NCI-H1092 (cell line): ENCODE measurements at regions not wholly inside any gene's neighbourhood (a gene's known extent, or its start where the extent isn't known, plus 50 kb on each side); places are given as distances from the start of the nearest gene placed in this dataset.

Experiments
- DNase-seq: peaks from one replicate; lab custom pipeline; 2025; lab: John Stamatoyannopoulos, UW

- no peak for DNase-seq
Observed at GRCh38 chr2:128632501-128632800, 313.8 kb upstream of the HS6ST1 start.

DNA sequence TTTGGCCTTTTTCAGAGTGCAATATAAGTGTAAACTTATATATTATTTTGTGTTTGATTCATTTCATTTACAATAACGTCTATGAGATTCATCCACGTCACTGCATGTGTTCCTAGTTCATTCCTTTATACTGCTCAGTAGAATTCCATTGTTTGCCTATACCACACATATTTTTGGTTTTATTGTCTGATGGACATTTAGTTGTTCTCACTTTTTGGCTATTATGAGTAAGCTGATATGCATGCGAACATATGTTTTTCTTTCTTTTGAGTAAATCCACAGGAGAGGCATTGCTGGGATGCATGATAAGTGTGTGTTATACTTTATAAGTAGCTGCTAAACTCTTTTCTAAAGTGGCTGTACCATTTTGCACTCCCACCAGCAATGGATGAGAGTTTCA is 314.8 kb upstream of the HS6ST1 start:
- no peak for DNase-seq

GRCh38 chr2:128635361-128635900 is 316.8 kb upstream of the HS6ST1 start:
- no peak for DNase-seq

GRCh38 chr2:128636802-128637147 is 318.1 kb upstream of the HS6ST1 start:
- no peak for DNase-seq

- no peak for DNase-seq
Observed at GRCh38 chr2:128637481-128638155, 318.9 kb upstream of the HS6ST1 start.

DNA sequence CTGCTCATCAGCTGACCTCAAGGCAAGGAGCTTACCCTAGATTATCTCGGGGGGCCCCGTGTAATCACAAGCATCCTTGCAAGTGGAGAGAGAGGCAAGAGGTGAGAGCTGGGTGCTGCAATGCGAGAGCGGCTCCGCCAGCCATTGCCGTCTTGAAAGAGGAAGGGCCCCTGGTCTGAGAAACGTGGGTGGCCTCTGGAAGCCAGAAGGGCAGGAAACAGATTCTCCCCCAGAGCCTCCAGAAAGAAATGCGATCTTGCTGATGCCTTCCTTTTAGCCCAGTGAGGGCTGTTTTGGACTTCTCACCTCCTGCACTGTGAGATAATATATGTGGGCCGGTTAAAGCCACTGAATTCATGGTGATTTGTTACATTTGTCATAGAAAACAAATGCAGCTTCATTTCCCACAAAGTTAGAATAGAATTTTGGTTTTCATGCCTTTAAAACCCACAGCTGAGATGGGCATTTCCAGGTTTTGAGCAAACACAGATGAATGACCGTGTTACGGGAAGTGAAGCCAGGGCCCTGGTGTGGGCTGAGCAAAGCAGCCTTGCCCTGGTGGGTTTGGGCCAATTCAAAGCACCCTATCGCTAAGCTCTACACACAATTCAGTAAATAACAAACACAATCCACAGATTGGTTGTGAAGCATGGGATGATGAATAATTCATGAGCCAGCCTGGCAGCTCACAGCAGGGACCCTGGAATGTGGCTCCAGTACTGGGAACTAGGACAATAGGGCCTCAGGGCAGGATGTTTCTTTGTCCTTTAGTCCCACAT is 319.9 kb upstream of the HS6ST1 start:
- no peak for DNase-seq

DNA sequence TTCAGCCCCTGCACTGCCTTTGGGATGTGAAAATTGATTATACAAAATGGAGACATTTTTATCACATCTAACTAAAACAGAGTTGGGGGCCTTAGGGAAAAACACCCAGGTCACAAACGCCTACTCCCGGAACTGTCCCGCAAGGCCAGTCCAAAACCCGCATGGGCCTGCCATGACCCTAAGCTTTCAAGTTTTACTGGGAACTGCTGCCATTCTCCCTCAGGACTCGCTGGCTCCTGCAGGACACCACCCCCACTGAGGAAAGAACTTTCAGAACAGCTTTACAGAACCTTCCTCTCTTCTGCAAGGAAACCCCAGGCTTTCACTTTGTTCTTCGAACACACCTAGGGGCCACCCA is 320.4 kb upstream of the HS6ST1 start:
- DNase-seq, result no peak

- DNase-seq, result no peak
Observed at GRCh38 chr2:128639693-128640092, 321.0 kb upstream of the HS6ST1 start.

DNA sequence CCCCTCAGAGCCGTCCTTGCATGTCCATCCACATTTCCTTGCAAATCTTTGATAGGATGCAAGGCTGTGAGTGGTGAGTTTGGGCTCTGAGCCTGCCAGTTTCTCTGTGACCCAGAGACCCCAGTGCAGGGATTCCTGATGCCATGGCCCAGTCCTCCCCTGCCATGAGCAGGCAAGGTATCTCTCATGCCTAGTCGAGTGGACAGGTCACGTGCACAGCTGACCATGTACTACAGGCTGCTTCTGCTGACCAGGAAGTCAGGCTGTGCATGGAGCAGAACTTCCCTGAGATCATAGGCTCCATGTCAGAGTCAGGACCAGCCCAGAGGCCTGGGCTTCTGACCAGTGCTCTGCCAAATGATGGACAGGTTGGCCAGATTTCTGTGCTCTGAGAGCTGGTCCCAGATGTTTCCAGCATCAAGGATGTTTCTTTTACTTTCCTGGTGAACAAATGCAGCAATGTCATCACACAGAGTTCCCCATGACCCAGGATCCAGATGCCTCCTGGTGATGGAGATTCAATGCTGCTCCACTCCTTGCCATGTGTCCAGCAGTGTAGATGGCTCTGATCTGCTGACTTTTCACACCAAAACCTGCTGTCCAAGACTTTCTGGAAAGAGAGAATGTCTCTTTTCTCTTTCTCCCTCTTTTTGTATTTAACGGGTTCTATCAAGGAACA is 321.6 kb upstream of the HS6ST1 start:
- DNase-seq, result no peak

DNA sequence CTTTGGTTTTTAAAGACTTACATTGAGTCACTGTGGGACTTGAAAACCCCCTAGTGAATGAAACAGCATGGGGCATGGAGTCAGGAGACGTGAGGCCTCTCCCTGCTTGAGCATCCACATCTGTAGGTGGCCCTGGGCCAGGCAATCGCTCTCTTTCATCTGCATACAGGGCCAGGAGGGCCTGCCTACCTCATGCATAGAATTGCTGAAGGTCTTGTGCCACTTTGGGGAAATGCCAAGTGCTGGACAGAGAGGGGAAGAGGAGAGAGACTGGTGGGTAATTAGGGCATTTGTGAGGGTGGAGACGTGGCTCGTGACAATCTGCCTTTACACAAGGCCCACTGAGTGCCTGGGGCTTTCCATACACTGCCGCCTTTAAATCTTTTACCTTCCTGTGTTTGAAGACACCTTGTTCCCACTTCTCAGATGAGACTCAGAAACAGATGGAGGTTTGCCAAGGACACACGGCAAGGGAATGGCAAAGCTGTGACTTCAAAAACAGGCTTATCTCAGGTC is 322.2 kb upstream of the HS6ST1 start:
- DNase-seq, result no peak

- DNase-seq, result no peak
Observed at GRCh38 chr2:128641421-128642080, 322.9 kb upstream of the HS6ST1 start.

DNA sequence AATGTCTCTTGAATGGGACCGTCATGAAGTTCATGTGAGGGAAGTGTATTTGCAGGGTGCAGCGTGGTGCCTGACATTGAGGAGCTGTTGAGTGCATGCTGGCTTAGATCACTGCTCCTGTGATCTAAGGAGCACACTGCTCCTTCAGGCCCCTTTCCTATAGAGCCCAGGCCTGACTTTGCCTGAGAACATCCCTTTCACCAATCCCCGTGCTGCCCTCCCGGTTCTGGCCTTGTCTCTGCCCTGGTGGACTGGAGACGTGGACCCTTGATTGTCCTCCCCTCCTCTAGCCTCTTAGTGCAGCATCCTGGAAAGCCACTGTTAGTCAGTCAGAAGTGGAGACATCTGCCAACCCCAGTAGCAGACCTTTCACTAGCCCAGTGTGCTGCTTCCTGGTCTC is 323.6 kb upstream of the HS6ST1 start:
- no peak for DNase-seq

DNA sequence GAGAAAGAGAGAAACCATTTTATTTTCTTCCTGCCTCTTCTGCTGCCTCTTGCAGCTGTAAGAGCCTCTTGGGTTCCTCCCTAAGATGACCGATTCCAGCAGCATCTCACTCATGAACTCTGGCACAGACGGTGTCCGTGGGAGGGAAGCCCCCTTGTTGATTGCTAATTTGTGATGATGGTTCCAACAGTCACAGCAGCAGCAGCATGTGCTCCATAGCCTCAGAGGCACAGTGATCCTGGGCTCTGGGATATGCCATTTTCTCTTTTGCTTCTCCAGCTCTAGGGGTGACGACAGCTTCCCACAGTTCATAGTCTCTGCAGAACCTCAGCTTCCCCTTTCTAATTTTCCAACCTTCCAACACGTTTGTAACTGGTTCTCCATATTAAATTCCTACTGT is 324.2 kb upstream of the HS6ST1 start:
- DNase-seq, result no peak

DNA sequence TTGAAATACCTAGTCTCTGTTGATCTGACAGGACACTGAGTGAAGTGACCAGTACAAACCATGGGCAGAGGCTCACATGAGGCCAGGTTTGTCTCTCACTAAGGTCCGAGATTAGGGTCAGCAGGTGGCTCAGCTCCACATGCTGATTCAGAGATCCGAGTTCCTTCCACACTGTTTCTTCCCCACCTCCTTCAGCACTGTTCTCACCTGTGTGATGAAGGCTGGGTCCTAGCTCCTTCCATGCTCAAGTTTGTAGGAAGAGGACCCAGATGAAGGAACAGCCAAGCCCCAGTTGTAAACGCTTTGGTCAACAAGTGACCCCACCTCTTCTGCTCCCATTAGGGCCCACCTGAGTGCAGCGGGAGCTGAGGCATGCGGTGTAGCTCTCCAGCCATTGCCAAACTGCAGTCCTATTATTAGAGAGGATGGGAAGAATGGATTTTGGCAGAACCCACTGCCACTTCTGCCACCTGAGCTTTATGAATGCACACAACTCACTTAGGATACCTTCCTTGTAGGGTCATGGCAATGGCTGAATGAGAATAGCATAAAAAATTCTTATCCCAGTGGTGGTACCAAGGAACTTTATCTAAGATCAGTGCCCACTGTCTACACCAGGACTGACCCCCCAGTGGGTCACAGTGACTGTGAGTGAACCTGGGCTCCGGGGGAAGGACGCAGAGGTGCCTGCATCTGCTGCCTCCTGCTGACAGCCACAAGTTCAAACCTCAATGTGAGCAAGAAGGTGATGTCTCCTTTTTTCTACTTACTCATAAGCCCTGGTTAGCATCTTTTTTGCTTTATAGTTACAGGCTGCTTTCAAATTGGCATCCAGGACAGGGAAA is 324.8 kb upstream of the HS6ST1 start:
- no peak for DNase-seq

- no peak for DNase-seq
Observed at GRCh38 chr2:128644156-128644555, 325.5 kb upstream of the HS6ST1 start.

DNA sequence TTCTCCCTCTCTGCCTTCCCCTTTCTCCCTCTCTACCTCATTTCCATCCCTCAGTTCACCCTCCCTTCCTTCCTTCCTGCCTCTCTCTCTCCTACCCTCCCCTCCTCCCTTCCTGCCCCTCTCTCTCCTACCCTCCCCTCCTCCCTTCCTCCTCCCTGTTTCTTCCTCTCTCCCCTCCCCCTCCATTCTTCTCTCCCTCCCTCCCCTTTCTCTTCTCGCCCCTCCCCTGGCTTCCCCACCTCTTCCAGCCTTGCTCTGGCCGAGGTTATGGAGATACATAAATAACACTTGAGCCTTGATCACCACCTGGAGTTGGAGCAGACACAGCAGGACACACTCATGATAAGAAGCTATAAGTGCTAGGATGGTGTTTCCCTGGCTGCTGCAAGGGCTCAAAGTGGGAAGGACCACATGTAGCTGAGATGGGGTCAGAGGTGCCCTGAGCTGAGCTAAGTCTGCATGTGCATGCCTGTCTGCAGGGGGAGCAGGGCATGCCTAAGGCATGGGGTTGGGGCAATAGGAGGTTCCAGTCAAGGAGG is 326.1 kb upstream of the HS6ST1 start:
- DNase-seq, result no peak

DNA sequence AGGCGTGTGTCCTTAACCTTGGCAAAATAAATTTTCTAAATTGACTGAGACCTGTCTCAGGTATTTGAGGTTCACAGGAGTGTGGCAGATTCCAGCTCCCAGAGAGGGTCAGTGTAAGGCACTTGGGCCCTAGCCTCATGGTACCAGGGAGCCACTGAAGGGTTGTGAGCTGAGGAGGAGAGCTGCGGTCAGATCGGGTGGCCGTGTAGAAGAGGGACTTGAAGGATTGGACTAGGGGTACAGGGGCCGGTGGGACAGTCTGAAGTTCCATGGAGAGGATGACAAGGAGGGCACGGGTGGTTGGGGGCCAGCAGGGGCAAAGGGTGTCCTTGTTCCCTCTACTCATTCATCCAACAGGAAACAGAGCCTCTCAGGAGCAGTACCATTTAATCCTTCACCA is 327.0 kb upstream of the HS6ST1 start:
- no peak for DNase-seq

- DNase-seq, result no peak
Observed at GRCh38 chr2:128646091-128646490, 327.4 kb upstream of the HS6ST1 start.

DNA sequence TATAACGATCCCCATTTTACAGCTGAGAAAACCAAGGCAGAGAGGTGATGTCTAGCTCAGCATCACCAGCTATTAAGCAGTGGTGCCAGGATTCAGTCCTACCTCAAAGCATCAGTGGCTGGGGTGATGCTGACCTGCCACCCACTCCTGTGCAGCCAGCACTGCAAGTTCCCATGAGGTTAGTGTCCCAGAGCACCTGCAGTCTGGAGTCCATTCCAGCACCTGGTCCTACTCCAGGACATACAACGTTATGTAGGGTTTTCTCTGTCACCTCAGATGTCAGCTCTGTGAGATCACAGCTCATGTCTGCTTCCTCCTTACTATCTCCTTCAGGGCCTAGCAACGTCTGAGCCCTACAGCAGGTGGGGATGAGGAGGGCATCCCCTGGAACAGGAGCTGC is 328.0 kb upstream of the HS6ST1 start:
- DNase-seq, result no peak

- no peak for DNase-seq
Observed at GRCh38 chr2:128651000-128651399, 332.3 kb upstream of the HS6ST1 start.

GRCh38 chr2:128654408-128654807 is 335.7 kb upstream of the HS6ST1 start:
- DNase-seq, result no peak
